Ovary (tissue), 3 donors: ENCODE measurements at regions not wholly inside any gene's neighbourhood (a gene's known extent, or its start where the extent isn't known, plus 50 kb on each side); places are given as distances from the start of the nearest gene placed in this dataset.

Experiments used
- EP300 ChIP-seq: sonication (generic); formaldehyde crosslinking; IDR thresholded peaks from one replicate; pipeline ENCODE4 v1.6.1; 2017; ENCODE audit warnings: antibody characterized with exemption
- POLR2A ChIP-seq: fragments of 450-650 bp; IDR thresholded peaks from one replicate; pipeline ENCODE4 v1.6.1; 2017; ENCODE audit warnings: antibody characterized with exemption, mild to moderate bottlenecking, moderate library complexity
- TF ChIP-seq, protein P1 (sequence below), 3 donors: fragments of 450-650 bp in 2 of 3; fragments of 200-600 bp in 1 of 3; IDR thresholded peaks; one replicate each; pipeline versions ENCODE4 v1.5.1 to v1.8.0; 2016 to 2022; ENCODE audit warnings: antibody characterized with exemption in 3 of 3, mild to moderate bottlenecking in 1 of 3
- donor health status: DM: no; HTN: no; CAD: no.

DNA sequence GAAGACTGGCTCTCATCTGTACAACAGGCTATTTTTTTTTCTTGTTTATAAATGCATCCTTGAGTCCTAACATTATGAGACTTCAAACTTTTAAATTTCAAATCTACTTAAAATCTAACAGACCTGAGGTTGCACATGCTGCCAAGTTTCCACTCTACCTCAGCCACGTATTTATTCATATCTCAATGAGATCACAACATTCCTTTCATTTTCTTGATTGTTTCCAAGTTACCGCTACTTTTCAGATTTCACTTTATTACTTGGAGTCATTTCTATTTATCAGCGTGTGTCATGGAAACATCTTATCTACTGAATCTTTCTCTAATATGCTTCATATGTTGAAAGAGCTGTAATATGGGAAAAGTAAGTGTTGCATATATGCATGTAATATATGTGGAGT is 1257.5 kb upstream of the ATXN8OS start:
- TF ChIP-seq, protein P1, sequence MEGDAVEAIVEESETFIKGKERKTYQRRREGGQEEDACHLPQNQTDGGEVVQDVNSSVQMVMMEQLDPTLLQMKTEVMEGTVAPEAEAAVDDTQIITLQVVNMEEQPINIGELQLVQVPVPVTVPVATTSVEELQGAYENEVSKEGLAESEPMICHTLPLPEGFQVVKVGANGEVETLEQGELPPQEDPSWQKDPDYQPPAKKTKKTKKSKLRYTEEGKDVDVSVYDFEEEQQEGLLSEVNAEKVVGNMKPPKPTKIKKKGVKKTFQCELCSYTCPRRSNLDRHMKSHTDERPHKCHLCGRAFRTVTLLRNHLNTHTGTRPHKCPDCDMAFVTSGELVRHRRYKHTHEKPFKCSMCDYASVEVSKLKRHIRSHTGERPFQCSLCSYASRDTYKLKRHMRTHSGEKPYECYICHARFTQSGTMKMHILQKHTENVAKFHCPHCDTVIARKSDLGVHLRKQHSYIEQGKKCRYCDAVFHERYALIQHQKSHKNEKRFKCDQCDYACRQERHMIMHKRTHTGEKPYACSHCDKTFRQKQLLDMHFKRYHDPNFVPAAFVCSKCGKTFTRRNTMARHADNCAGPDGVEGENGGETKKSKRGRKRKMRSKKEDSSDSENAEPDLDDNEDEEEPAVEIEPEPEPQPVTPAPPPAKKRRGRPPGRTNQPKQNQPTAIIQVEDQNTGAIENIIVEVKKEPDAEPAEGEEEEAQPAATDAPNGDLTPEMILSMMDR (IDR thresholded peaks at IDR 0.05), result no peak
- TF ChIP-seq POLR2A (no peak), EP300 (no peak)
